ENCODE measurements at regions not wholly inside any gene's neighbourhood (a gene's known extent, or its start where the extent isn't known, plus 50 kb on each side); places are given as distances from the start of the nearest gene placed in this dataset.

GRCh38 chr1:185581961-185582725 is 152.0 kb upstream of the HMCN1 start:
- DNase-seq (ENCODE audit: low read depth), result no peak
- TF ChIP-seq CTCF (conservative IDR thresholded peaks at IDR 0.05; ENCODE audit: low read depth, low read length), result no peak
- no peak overlapping the region for H3K4me3 ChIP-seq (ENCODE audit: low read length)

- no peak overlapping the region for H3K4me3 ChIP-seq (ENCODE audit: low read length)
- DNase-seq (ENCODE audit: low read depth), result no peak
- TF ChIP-seq CTCF (conservative IDR thresholded peaks at IDR 0.05; ENCODE audit: low read depth, low read length), result no peak
These were observed 153.2 kb upstream of the HMCN1 start for GRCh38 chr1:185581020-185581419.

GRCh38 chr1:185578293-185578692 is 155.9 kb upstream of the HMCN1 start:
- H3K4me3 ChIP-seq (ENCODE audit: low read length), result no peak overlapping the region
- DNase-seq (ENCODE audit: low read depth), result no peak
- no peak for TF ChIP-seq CTCF (conservative IDR thresholded peaks at IDR 0.05; ENCODE audit: low read depth, low read length)

- H3K4me3 ChIP-seq (ENCODE audit: low read length), result no peak overlapping the region
- DNase-seq (ENCODE audit: low read depth), result peak; percentile 70
- no peak for TF ChIP-seq CTCF (conservative IDR thresholded peaks at IDR 0.05; ENCODE audit: low read depth, low read length)
These were observed 159.9 kb upstream of the HMCN1 start for GRCh38 chr1:185574139-185574875.

- H3K4me3 ChIP-seq (ENCODE audit: low read length), result no peak overlapping the region
- no peak for TF ChIP-seq CTCF (conservative IDR thresholded peaks at IDR 0.05; ENCODE audit: low read depth, low read length)
- DNase-seq (ENCODE audit: low read depth), result no peak
These were observed 160.5 kb upstream of the HMCN1 start for GRCh38 chr1:185573677-185574076.

GRCh38 chr1:185573162-185573561 is 161.0 kb upstream of the HMCN1 start:
- no peak overlapping the region for H3K4me3 ChIP-seq (ENCODE audit: low read length)
- DNase-seq (ENCODE audit: low read depth), result no peak
- no peak for TF ChIP-seq CTCF (conservative IDR thresholded peaks at IDR 0.05; ENCODE audit: low read depth, low read length)

- no peak for TF ChIP-seq CTCF (conservative IDR thresholded peaks at IDR 0.05; ENCODE audit: low read depth, low read length)
- no peak overlapping the region for H3K4me3 ChIP-seq (ENCODE audit: low read length)
- DNase-seq (ENCODE audit: low read depth), result peak; percentile 75
These were observed 163.2 kb upstream of the HMCN1 start for GRCh38 chr1:185570962-185571361.
